GM23338 (cell line): ENCODE measurements at regions not wholly inside any gene's neighbourhood (a gene's known extent, or its start where the extent isn't known, plus 50 kb on each side); places are given as distances from the start of the nearest gene placed in this dataset.

Experiments
- CREB1 ChIP-seq: fragments of 250-450 bp; sonication (Bioruptor Pico); IDR thresholded peaks from 2 replicates; pipeline ENCODE4 v1.5.0; 2020; ENCODE audit warnings: low read depth, mild to moderate bottlenecking, moderate library complexity
- CTCF ChIP-seq, 2 experiments: fragments of 200-600 bp in 1 of 2; sonication (generic) in 1 of 2; conservative IDR thresholded peaks; 2 replicates each; pipeline versions ENCODE4 v1.5.1 to v1.6.1; 2016 to 2017; ENCODE audit warnings: antibody characterized with exemption in 2 of 2, low read depth in 2 of 2, mild to moderate bottlenecking in 2 of 2, moderate library complexity in 1 of 2
- EZH2 ChIP-seq: fragments of 200-600 bp; sonication (generic); IDR thresholded peaks from one replicate; pipeline ENCODE4 v1.8.0; 2017; ENCODE audit warnings: antibody characterized with exemption, mild to moderate bottlenecking, low read depth; ENCODE audit not compliant: unreplicated experiment
- EZH2phosphoT487 ChIP-seq: fragments of 200-600 bp; sonication (generic); IDR thresholded peaks from one replicate; pipeline ENCODE4 v1.8.1; 2018; ENCODE audit warnings: antibody characterized with exemption; ENCODE audit not compliant: unreplicated experiment
- JUNB ChIP-seq: IDR thresholded peaks from one replicate; pipeline ENCODE4 v1.6.1; 2016; ENCODE audit warnings: antibody characterized with exemption; ENCODE audit not compliant: unreplicated experiment
- POLR2AphosphoS5 ChIP-seq: IDR thresholded peaks from 2 replicates; pipeline ENCODE4 v1.6.1; 2016; ENCODE audit warnings: antibody characterized with exemption, low read depth
- REST ChIP-seq: IDR thresholded peaks from one replicate; pipeline ENCODE4 v1.6.1; 2018; ENCODE audit warnings: antibody characterized with exemption; ENCODE audit not compliant: unreplicated experiment
- ZNF114 ChIP-seq: fragments of 250-450 bp; sonication (Bioruptor Pico); IDR thresholded peaks from 2 replicates; pipeline ENCODE4 v1.5.0; 2020; ENCODE audit warnings: mild to moderate bottlenecking, moderate library complexity
- ZNF331 ChIP-seq: fragments of 250-450 bp; sonication (Bioruptor Pico); IDR thresholded peaks from 2 replicates; pipeline ENCODE4 v1.5.0; 2020; ENCODE audit warnings: low read depth, mild to moderate bottlenecking, moderate library complexity
- ZNF462 ChIP-seq: fragments of 250-450 bp; sonication (Bioruptor Pico); IDR thresholded peaks from 2 replicates; pipeline ENCODE4 v1.5.0; 2020; ENCODE audit warnings: mild to moderate bottlenecking, moderate library complexity

GRCh38 chr18:30465096-30465495, 577.4 kb downstream of the DSC3 start:
- no peak for TF ChIP-seq CTCF (conservative IDR thresholded peaks at IDR 0.05; ENCODE audit: low read depth in 2 of 2)
- no peak for TF ChIP-seq EZH2phosphoT487
- TF ChIP-seq POLR2AphosphoS5, result no peak
- no peak for TF ChIP-seq ZNF114 (CRISPR knock-in tag)
- TF ChIP-seq EZH2, result no peak
- TF ChIP-seq CREB1 (CRISPR knock-in tag), result no peak
- TF ChIP-seq REST, result no peak
- TF ChIP-seq JUNB, result no peak
- no peak for TF ChIP-seq ZNF462
- no peak for TF ChIP-seq ZNF331
